COLO668 (cell line): ENCODE measurements at regions not wholly inside any gene's neighbourhood (a gene's known extent, or its start where the extent isn't known, plus 50 kb on each side); places are given as distances from the start of the nearest gene placed in this dataset.
"Not testable (repeated sequence)": the region's sequence is repeated elsewhere in the genome, so short reads cannot be mapped to it uniquely, and the experiment has no call there.

Experiments
- DNase-seq: peaks from one replicate; lab custom pipeline; 2025; ENCODE audit not compliant: unreplicated experiment; lab: John Stamatoyannopoulos, UW

- no peak for DNase-seq
Observed at GRCh38 chr9:80678906-80679305, 1010.4 kb downstream of the TLE1 start.

- no peak for DNase-seq
Observed at GRCh38 chr9:80673496-80673895, 1015.9 kb downstream of the TLE1 start.

GRCh38 chr9:80665479-80665878 lies 1023.9 kb downstream of the TLE1 start:
- DNase-seq, result no peak

GRCh38 chr9:80664327-80665210 lies 1024.8 kb downstream of the TLE1 start:
- no peak for DNase-seq

- not testable (repeated sequence) for DNase-seq
Observed at GRCh38 chr9:80659751-80660150, 1029.6 kb downstream of the TLE1 start.

- no peak for DNase-seq
Observed at GRCh38 chr9:80651044-80651443, 1038.3 kb downstream of the TLE1 start.

- no peak for DNase-seq
Observed at GRCh38 chr9:80649496-80649895, 1039.9 kb downstream of the TLE1 start.

- no peak for DNase-seq
Observed at GRCh38 chr9:80649001-80649420, 1040.3 kb downstream of the TLE1 start.

- DNase-seq, result no peak
Observed at GRCh38 chr9:80648336-80648735, 1041.0 kb downstream of the TLE1 start.

GRCh38 chr9:80646211-80646610 lies 1043.1 kb downstream of the TLE1 start:
- no peak for DNase-seq

- peak; percentile 69 for DNase-seq
Observed at GRCh38 chr9:80644044-80644443, 1045.3 kb downstream of the TLE1 start.

- DNase-seq, result no peak
Observed at GRCh38 chr9:80635065-80635464, 1054.3 kb downstream of the TLE1 start.

GRCh38 chr9:80632041-80632440 lies 1057.3 kb downstream of the TLE1 start:
- no peak for DNase-seq

GRCh38 chr9:80622508-80622907 lies 1050.7 kb downstream of the TLE4 start:
- no peak for DNase-seq

- no peak for DNase-seq
Observed at GRCh38 chr9:80619356-80619755, 1047.6 kb downstream of the TLE4 start.

- DNase-seq, result no peak
Observed at GRCh38 chr9:80615964-80616363, 1044.2 kb downstream of the TLE4 start.

- DNase-seq, result no peak
Observed at GRCh38 chr9:80605793-80606192, 1034.0 kb downstream of the TLE4 start.

GRCh38 chr9:80605129-80605528 lies 1033.4 kb downstream of the TLE4 start:
- no peak for DNase-seq

- DNase-seq, result no peak
Observed at GRCh38 chr9:80602291-80602690, 1030.5 kb downstream of the TLE4 start.

GRCh38 chr9:80596579-80596978 lies 1024.8 kb downstream of the TLE4 start:
- DNase-seq, result no peak

GRCh38 chr9:80595192-80595591 lies 1023.4 kb downstream of the TLE4 start:
- no peak for DNase-seq

- DNase-seq, result no peak
Observed at GRCh38 chr9:80592413-80592812, 1020.6 kb downstream of the TLE4 start.

GRCh38 chr9:80586786-80587330 lies 1015.1 kb downstream of the TLE4 start:
- DNase-seq, result no peak
